GM12878 (cell line): ENCODE measurements at regions not wholly inside any gene's neighbourhood (a gene's known extent, or its start where the extent isn't known, plus 50 kb on each side); places are given as distances from the start of the nearest gene placed in this dataset.

Source experiments
- BHLHE40 ChIP-seq, 2 experiments: fragments of 450-650 bp in 1 of 2; IDR thresholded peaks; 2 replicates each; pipeline ENCODE4 v1.6.1; 2011 to 2017; ENCODE audit warnings: low read depth in 2 of 2, borderline replicate concordance in 1 of 2, improper control_type of control experiment in 1 of 2, low read length in 1 of 2, mild to moderate bottlenecking in 1 of 2
- EZH2 ChIP-seq: IDR thresholded peaks from 2 replicates; pipeline ENCODE4 v1.6.1; 2012; ENCODE audit warnings: low read depth, mild to moderate bottlenecking, control low read depth, inconsistent platforms, low read length, borderline replicate concordance; ENCODE audit not compliant: control insufficient read depth
- KDM1A ChIP-seq: fragments of 200-600 bp; sonication (generic); IDR thresholded peaks from 2 replicates; pipeline ENCODE4 v1.6.1; 2016; ENCODE audit warnings: borderline replicate concordance
- NFYB ChIP-seq: IDR thresholded peaks from 2 replicates; pipeline ENCODE4 v1.6.1; 2011; ENCODE audit warnings: low read depth, mild to moderate bottlenecking, low read length, improper control_type of control experiment, moderate library complexity; ENCODE audit not compliant: insufficient read depth
- POLR2A ChIP-seq: IDR thresholded peaks from 2 replicates; pipeline ENCODE4 v1.6.1; 2011; ENCODE audit warnings: low read depth, mild to moderate bottlenecking, low read length
- TCF12 ChIP-seq: IDR thresholded peaks from 2 replicates; pipeline ENCODE4 v1.6.1; 2011; ENCODE audit warnings: low read depth, mild to moderate bottlenecking, low read length
- TF ChIP-seq, protein P1 (sequence below): fragments of 450-650 bp; formaldehyde crosslinking; IDR thresholded peaks from 2 replicates; pipeline ENCODE4 v1.4.0; 2020; ENCODE audit warnings: mild to moderate bottlenecking, moderate library complexity
- TF ChIP-seq, protein P2 (sequence below), 3 experiments: IDR thresholded peaks in 2 of 3; conservative IDR thresholded peaks in 1 of 3; 2 replicates each; pipeline ENCODE4 v1.5.1; 2011; ENCODE audit warnings: low read depth in 3 of 3, low read length in 3 of 3, mild to moderate bottlenecking in 3 of 3, control low read depth in 2 of 3, moderate library complexity in 2 of 3, inconsistent platforms in 1 of 3, mixed read lengths in 1 of 3; ENCODE audit not compliant: control insufficient read depth in 2 of 3, insufficient read depth in 1 of 3; ENCODE audit errors: extremely low read depth in 1 of 3
- TF ChIP-seq, protein P3 (sequence below): fragments of 450-650 bp; IDR thresholded peaks from 2 replicates; pipeline ENCODE4 v1.6.1; 2016; ENCODE audit warnings: mild to moderate bottlenecking, moderate library complexity, borderline replicate concordance
- TF ChIP-seq, protein P4 (sequence below): fragments of 450-650 bp; IDR thresholded peaks from 2 replicates; pipeline ENCODE4 v1.6.1; 2017; ENCODE audit warnings: borderline replicate concordance
- TF ChIP-seq, protein P5 (sequence below): IDR thresholded peaks from 2 replicates; pipeline ENCODE4 v1.6.1; 2011; ENCODE audit warnings: low read depth, low read length, improper control_type of control experiment, borderline replicate concordance

DNA sequence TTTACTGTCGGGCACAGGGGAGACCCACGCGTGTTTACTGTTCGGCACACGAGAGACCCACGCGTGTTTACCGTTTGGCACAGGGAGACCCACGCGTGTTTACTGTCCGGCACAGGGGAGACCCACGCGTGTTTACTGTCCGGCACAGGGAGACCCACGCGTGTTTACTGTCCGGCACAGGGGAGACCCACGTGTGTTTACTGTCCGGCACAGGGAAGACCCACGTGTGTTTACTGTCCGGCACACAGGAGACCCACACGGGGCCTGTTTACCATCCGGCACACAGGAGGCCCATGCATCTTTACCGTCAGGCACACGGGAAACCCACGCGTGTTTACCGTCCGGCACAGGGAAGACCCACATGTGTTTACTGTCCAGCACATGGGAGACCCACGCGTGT lies 525.1 kb downstream of the BRD1 start:
- no peak for TF ChIP-seq KDM1A
- TF ChIP-seq, protein P1, sequence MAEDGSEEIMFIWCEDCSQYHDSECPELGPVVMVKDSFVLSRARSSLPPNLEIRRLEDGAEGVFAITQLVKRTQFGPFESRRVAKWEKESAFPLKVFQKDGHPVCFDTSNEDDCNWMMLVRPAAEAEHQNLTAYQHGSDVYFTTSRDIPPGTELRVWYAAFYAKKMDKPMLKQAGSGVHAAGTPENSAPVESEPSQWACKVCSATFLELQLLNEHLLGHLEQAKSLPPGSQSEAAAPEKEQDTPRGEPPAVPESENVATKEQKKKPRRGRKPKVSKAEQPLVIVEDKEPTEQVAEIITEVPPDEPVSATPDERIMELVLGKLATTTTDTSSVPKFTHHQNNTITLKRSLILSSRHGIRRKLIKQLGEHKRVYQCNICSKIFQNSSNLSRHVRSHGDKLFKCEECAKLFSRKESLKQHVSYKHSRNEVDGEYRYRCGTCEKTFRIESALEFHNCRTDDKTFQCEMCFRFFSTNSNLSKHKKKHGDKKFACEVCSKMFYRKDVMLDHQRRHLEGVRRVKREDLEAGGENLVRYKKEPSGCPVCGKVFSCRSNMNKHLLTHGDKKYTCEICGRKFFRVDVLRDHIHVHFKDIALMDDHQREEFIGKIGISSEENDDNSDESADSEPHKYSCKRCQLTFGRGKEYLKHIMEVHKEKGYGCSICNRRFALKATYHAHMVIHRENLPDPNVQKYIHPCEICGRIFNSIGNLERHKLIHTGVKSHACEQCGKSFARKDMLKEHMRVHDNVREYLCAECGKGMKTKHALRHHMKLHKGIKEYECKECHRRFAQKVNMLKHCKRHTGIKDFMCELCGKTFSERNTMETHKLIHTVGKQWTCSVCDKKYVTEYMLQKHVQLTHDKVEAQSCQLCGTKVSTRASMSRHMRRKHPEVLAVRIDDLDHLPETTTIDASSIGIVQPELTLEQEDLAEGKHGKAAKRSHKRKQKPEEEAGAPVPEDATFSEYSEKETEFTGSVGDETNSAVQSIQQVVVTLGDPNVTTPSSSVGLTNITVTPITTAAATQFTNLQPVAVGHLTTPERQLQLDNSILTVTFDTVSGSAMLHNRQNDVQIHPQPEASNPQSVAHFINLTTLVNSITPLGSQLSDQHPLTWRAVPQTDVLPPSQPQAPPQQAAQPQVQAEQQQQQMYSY (CRISPR knock-in tag), result no peak
- TF ChIP-seq BHLHE40 (IDR thresholded peaks at IDR 0.05; ENCODE audit: borderline replicate concordance in 1 of 2, low read depth in 2 of 2, low read length in 1 of 2), result no peak
- TF ChIP-seq NFYB, result no peak
- TF ChIP-seq, protein P2, sequence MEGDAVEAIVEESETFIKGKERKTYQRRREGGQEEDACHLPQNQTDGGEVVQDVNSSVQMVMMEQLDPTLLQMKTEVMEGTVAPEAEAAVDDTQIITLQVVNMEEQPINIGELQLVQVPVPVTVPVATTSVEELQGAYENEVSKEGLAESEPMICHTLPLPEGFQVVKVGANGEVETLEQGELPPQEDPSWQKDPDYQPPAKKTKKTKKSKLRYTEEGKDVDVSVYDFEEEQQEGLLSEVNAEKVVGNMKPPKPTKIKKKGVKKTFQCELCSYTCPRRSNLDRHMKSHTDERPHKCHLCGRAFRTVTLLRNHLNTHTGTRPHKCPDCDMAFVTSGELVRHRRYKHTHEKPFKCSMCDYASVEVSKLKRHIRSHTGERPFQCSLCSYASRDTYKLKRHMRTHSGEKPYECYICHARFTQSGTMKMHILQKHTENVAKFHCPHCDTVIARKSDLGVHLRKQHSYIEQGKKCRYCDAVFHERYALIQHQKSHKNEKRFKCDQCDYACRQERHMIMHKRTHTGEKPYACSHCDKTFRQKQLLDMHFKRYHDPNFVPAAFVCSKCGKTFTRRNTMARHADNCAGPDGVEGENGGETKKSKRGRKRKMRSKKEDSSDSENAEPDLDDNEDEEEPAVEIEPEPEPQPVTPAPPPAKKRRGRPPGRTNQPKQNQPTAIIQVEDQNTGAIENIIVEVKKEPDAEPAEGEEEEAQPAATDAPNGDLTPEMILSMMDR (IDR thresholded peaks at IDR 0.05 in 2 of 3, conservative IDR thresholded peaks at IDR 0.05 in 1 of 3; ENCODE audit: control insufficient read depth in 2 of 3, extremely low read depth in 1 of 3, insufficient read depth in 1 of 3, low read depth in 3 of 3, low read length in 3 of 3), result no peak
- TF ChIP-seq, protein P3, sequence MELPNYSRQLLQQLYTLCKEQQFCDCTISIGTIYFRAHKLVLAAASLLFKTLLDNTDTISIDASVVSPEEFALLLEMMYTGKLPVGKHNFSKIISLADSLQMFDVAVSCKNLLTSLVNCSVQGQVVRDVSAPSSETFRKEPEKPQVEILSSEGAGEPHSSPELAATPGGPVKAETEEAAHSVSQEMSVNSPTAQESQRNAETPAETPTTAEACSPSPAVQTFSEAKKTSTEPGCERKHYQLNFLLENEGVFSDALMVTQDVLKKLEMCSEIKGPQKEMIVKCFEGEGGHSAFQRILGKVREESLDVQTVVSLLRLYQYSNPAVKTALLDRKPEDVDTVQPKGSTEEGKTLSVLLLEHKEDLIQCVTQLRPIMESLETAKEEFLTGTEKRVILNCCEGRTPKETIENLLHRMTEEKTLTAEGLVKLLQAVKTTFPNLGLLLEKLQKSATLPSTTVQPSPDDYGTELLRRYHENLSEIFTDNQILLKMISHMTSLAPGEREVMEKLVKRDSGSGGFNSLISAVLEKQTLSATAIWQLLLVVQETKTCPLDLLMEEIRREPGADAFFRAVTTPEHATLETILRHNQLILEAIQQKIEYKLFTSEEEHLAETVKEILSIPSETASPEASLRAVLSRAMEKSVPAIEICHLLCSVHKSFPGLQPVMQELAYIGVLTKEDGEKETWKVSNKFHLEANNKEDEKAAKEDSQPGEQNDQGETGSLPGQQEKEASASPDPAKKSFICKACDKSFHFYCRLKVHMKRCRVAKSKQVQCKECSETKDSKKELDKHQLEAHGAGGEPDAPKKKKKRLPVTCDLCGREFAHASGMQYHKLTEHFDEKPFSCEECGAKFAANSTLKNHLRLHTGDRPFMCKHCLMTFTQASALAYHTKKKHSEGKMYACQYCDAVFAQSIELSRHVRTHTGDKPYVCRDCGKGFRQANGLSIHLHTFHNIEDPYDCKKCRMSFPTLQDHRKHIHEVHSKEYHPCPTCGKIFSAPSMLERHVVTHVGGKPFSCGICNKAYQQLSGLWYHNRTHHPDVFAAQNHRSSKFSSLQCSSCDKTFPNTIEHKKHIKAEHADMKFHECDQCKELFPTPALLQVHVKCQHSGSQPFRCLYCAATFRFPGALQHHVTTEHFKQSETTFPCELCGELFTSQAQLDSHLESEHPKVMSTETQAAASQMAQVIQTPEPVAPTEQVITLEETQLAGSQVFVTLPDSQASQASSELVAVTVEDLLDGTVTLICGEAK, result no peak
- TF ChIP-seq, protein P4, sequence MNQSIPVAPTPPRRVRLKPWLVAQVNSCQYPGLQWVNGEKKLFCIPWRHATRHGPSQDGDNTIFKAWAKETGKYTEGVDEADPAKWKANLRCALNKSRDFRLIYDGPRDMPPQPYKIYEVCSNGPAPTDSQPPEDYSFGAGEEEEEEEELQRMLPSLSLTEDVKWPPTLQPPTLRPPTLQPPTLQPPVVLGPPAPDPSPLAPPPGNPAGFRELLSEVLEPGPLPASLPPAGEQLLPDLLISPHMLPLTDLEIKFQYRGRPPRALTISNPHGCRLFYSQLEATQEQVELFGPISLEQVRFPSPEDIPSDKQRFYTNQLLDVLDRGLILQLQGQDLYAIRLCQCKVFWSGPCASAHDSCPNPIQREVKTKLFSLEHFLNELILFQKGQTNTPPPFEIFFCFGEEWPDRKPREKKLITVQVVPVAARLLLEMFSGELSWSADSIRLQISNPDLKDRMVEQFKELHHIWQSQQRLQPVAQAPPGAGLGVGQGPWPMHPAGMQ, result no peak
- TF ChIP-seq POLR2A, result no peak
- TF ChIP-seq EZH2, result no peak
- TF ChIP-seq, protein P5, sequence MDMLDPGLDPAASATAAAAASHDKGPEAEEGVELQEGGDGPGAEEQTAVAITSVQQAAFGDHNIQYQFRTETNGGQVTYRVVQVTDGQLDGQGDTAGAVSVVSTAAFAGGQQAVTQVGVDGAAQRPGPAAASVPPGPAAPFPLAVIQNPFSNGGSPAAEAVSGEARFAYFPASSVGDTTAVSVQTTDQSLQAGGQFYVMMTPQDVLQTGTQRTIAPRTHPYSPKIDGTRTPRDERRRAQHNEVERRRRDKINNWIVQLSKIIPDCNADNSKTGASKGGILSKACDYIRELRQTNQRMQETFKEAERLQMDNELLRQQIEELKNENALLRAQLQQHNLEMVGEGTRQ, result no peak
- no peak for TF ChIP-seq TCF12
